IPS-NIHi11 (cell line): ENCODE measurements at regions not wholly inside any gene's neighbourhood (a gene's known extent, or its start where the extent isn't known, plus 50 kb on each side); places are given as distances from the start of the nearest gene placed in this dataset.
A peak's percentile ranks its signal among the peaks of the same experiment; 100 is the strongest.

Source experiments
- DNase-seq: peaks from one replicate; pipeline ENCODE4 v3.0.0; 2012; ENCODE audit warnings: mixed read lengths, low spot score

DNA sequence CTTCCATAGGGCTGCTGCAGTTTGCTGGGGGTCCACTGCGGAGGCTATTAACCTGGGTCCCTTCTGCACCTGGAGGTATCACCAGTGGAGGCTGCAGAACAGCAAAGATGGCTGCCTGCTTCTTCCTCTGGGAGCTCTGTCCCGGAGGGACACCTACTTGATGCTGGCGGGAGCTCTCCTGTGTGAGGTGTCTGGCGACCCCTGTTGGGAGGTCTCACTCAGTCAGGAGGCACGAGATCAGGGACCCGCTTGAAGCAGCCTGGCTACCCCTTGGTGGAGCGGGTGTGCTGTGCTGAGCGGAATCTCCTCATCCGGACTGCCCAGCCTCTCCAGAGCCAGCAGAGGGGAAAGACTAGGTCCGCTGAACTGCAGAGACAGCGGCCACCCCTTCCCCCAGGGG, 56.0 kb upstream of the CTXND1 start:
- no peak for DNase-seq

DNA sequence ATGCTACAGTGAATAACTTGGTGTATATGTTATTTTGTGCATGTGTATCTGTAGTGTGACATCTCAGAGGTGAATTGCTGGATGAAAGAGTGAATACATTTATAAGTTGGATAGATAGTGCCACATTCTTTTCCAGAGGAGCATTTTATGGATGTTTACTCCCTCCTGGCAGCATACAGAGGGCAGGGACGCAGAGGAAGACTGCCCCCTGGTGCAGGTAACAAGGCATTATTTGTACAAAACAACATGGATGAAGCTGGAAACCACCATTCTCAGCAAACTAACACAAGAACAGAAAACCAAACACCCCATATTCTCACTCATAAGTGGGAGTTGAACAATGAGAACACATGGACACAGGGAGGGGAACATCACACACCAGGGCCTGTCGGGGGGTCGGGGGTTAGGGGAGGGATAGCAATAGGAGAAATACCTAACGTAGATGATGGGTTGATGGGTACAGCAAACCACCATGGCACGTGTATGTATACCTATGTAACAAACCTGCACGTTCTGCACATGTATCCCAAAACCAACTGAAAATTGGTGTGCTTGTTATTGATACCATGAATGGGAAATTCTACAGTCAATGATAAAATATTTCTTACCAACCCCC, 57.9 kb upstream of the CTXND1 start:
- peak; percentile 61 for DNase-seq

- no peak for DNase-seq
Observed at GRCh38 chr15:80310776-80311175, 58.8 kb upstream of the CTXND1 start.

GRCh38 chr15:80315289-80315987, 63.4 kb upstream of the CTXND1 start:
- no peak for DNase-seq

GRCh38 chr15:80317389-80318182, 65.6 kb upstream of the CTXND1 start:
- no peak for DNase-seq

GRCh38 chr15:80321853-80322252, 69.8 kb upstream of the CTXND1 start:
- no peak for DNase-seq

DNA sequence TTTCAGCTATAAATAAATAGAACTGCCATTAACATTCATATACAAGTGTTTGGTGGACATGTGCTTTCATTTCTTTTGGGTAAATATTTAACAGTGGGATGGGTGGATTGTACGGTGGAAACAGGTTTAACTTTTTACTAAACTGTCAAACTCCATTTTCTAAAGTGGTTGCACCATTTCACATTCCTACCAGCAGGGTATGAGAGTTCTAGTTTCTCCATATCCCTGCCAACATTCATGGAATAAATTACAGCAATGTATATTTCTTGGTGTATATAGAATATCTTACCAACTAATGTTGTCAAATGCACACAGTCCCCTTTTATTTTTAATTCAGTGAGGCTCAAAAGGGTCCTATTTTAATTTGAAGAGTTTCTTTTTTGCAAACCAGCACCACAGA, 71.3 kb upstream of the CTXND1 start:
- no peak for DNase-seq

- no peak for DNase-seq
Observed at GRCh38 chr15:80324545-80325080, 72.6 kb upstream of the CTXND1 start.

GRCh38 chr15:80325206-80325605, 73.2 kb upstream of the CTXND1 start:
- DNase-seq: no peak

DNA sequence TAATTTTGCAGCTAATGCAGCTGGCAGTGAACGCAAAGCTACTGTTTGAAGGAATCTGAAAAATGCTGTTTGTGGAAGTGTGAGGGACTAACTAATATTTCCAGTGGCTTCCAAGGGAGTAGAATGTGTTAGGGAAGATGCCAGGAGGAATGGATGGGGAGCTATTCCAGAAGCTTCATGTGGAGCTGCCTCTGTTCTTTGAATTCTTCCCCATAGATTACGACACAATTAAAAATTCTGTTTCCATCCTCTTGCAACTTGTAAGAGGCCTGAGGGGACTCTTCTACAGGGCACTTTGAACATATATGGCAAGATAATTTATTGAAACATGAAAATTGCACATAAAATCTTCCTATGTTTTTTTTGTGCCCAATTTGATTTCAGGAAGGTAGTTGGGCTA, 74.3 kb upstream of the CTXND1 start:
- DNase-seq: no peak

GRCh38 chr15:80328496-80328895, 75.7 kb upstream of the ARNT2 start:
- DNase-seq: no peak

DNA sequence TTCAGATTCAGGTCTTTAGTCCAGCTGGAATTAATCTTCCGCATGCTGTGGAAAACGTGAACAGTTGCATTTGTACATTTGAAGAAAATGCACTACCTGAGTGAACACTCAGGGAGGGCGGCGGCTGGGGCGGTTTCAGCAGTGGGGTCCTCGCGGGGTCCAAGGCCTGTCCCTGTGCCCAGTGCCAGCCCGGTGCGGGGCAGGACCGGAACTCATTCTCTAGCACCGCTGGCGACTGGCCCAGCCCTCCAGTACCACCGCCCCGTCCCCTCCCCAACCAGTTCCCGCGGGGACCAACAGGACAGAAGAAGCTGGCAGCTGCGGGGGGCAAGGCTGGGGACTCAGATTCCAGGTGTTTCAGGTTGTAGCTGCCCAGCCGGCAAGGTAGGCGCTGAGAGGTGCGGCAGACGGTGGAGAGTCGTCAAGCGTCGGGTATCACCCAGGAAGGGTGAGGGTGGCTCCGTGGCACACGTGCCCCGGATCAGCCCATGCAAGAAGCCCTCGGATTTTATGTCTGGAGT, 72.2 kb upstream of the ARNT2 start:
- DNase-seq: no peak

DNA sequence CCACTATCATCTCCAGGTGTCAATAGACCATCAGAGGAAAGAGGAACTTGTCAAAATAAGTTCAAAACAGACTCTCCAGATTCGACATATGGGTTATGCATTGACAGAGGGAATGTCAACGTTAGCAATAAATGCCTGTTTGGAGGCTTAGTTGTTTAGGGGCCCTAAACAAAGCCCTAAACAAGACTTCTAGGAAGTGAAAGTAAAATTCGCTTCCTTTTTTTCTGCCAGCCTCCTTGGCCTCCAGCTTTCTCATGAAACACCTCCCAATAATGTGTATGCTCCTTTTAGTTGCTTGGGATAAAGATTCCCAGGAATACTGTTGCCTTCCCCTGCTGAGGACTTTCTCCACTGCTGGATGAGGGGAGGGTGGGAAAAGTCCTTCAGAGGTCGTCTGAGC, 70.9 kb upstream of the ARNT2 start:
- no peak for DNase-seq

DNA sequence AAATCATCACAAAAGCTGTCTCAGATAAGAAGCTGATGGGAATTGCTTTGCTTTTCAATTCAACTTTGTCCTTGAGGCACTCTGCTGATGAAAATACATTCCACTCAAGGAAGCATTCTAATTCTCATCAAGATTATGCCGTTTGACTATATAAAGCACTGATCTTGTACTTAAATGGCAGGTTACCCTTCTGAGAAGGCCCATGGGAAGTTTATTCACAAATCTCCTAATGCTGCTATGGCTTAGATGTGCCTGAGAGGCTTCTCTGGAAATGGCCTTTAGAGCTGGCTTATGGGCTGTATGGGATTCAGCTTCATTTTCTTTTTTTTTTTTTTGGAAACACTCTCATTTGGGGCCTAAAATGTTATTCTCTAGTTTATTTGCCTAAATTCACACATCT, 69.7 kb upstream of the ARNT2 start:
- DNase-seq: no peak

GRCh38 chr15:80339601-80340000, 64.6 kb upstream of the ARNT2 start:
- no peak for DNase-seq

- no peak for DNase-seq
Observed at GRCh38 chr15:80342148-80342547, 62.0 kb upstream of the ARNT2 start.

DNA sequence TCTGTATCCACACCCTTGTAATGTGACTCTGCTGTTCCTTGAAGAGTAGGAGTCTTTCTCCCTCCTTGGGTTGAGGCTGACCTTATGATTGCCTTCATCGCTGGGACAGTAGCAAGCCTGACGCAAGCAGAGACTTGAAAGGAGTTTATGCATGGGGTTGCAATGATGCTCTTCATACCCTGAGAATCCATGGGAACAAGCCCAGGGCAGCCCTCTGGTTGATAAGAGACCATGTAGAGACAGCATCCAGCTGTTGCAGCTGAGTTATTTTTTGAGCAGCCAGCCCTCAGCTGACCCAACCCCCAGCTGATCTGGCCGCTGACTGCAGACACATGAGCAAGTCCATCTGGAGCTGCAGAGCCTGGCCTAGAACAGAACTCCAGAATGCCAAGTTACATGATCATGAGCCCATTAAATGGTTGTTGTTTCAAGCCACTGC, 60.6 kb upstream of the ARNT2 start:
- no peak for DNase-seq

- no peak for DNase-seq
Observed at GRCh38 chr15:80350941-80351610, 53.1 kb upstream of the ARNT2 start.
